AG10803 (cell line): ENCODE measurements at regions not wholly inside any gene's neighbourhood (a gene's known extent, or its start where the extent isn't known, plus 50 kb on each side); places are given as distances from the start of the nearest gene placed in this dataset.

Source experiments
- DNase-seq: peaks from one replicate; pipeline ENCODE4 v3.0.0; 2010; ENCODE audit warnings: low read depth
- H3K4me3 ChIP-seq: 2 replicates; pipeline ENCODE4 v1.5.1; 2011; ENCODE audit warnings: mild to moderate bottlenecking, low read length, control low read depth
- CTCF ChIP-seq: conservative IDR thresholded peaks from 2 replicates; pipeline ENCODE4 v1.5.1; 2011; ENCODE audit warnings: mild to moderate bottlenecking, low read length, control low read depth, inconsistent platforms

GRCh38 chr9:81393985-81394811 is 295.1 kb downstream of the TLE1 start:
- no peak for TF ChIP-seq CTCF
- no peak for DNase-seq
- no peak overlapping the region for H3K4me3 ChIP-seq

GRCh38 chr9:81391457-81391825 is 297.9 kb downstream of the TLE1 start:
- H3K4me3 ChIP-seq, result no peak overlapping the region
- DNase-seq, result no peak
- TF ChIP-seq CTCF, result no peak

- no peak for TF ChIP-seq CTCF
- DNase-seq, result no peak
- H3K4me3 ChIP-seq, result no peak overlapping the region
Measured at GRCh38 chr9:81390792-81391456, 298.4 kb downstream of the TLE1 start.

- TF ChIP-seq CTCF, result no peak
- DNase-seq, result peak; percentile 98
- H3K4me3 ChIP-seq, result no peak overlapping the region
Measured at GRCh38 chr9:81389569-81389993, 299.8 kb downstream of the TLE1 start.

- DNase-seq, result no peak
- no peak overlapping the region for H3K4me3 ChIP-seq
- TF ChIP-seq CTCF, result no peak
Measured at GRCh38 chr9:81388831-81389230, 300.5 kb downstream of the TLE1 start.

- no peak for DNase-seq
- no peak for TF ChIP-seq CTCF
- no peak overlapping the region for H3K4me3 ChIP-seq
Measured at GRCh38 chr9:81387360-81388106, 301.8 kb downstream of the TLE1 start.
